PC-3 (cell line): ENCODE measurements at regions not wholly inside any gene's neighbourhood (a gene's known extent, or its start where the extent isn't known, plus 50 kb on each side); places are given as distances from the start of the nearest gene placed in this dataset.

ENCODE experiments used
- EZH2phosphoT487 ChIP-seq: fragments of 300-600 bp; sonication (generic); IDR thresholded peaks from 2 replicates; pipeline ENCODE4 v1.6.1; 2018; ENCODE audit warnings: mild to moderate bottlenecking, antibody characterized with exemption, low read length, borderline replicate concordance
- TF ChIP-seq, protein P1 (sequence below): fragments of 300-600 bp; sonication (generic); conservative IDR thresholded peaks from 2 replicates; pipeline ENCODE4 v1.5.1; 2017; ENCODE audit warnings: antibody characterized with exemption, low read depth, mild to moderate bottlenecking, low read length

DNA sequence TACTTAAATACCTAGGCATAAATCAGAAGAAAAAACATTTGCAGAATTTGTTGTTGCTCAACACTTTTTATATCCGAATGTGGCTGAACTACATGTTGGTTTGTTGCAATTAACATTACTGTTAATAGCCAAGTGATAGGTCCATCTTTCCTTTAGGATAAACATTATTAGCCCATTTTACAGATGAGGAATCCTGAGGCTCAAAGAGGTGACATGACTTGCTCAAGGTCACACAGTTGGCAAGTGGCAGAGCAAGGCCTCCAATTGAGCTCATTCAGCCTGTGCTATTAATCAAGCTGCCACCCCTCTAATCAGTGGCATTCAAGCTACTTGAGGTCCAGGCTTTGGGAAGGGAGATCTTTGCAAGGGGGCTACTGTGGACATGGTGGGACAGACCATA is 125.8 kb upstream of the ATP2B2 start:
- TF ChIP-seq, protein P1, sequence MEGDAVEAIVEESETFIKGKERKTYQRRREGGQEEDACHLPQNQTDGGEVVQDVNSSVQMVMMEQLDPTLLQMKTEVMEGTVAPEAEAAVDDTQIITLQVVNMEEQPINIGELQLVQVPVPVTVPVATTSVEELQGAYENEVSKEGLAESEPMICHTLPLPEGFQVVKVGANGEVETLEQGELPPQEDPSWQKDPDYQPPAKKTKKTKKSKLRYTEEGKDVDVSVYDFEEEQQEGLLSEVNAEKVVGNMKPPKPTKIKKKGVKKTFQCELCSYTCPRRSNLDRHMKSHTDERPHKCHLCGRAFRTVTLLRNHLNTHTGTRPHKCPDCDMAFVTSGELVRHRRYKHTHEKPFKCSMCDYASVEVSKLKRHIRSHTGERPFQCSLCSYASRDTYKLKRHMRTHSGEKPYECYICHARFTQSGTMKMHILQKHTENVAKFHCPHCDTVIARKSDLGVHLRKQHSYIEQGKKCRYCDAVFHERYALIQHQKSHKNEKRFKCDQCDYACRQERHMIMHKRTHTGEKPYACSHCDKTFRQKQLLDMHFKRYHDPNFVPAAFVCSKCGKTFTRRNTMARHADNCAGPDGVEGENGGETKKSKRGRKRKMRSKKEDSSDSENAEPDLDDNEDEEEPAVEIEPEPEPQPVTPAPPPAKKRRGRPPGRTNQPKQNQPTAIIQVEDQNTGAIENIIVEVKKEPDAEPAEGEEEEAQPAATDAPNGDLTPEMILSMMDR = no peak
- no peak for TF ChIP-seq EZH2phosphoT487
